Coronary artery (tissue), 2 donors: ENCODE measurements at regions not wholly inside any gene's neighbourhood (a gene's known extent, or its start where the extent isn't known, plus 50 kb on each side); places are given as distances from the start of the nearest gene placed in this dataset.

Source experiments
- DNase-seq: peaks from one replicate; pipeline ENCODE4 v3.0.0-alpha.2; 2017; ENCODE audit warnings: low spot score
- H3K27ac ChIP-seq, 2 donors: fragments of 200-600 bp; sonication (generic); one replicate each; pipeline ENCODE4 v1.5.1; 2016 to 2019
- H3K4me3 ChIP-seq: fragments of 200-600 bp; sonication (generic); 2 replicates; pipeline ENCODE4 v1.5.1; 2016; ENCODE audit warnings: mild to moderate bottlenecking, moderate library complexity
- TF ChIP-seq, protein P1 (sequence below): fragments of 200-600 bp; sonication (generic); IDR thresholded peaks from one replicate; pipeline ENCODE4 v1.5.1; 2019; ENCODE audit warnings: antibody characterized with exemption

- DNase-seq: no peak
- Histone ChIP-seq H3K27ac (no peak overlapping the region), H3K4me3 (no peak overlapping the region)
- TF ChIP-seq, protein P1, sequence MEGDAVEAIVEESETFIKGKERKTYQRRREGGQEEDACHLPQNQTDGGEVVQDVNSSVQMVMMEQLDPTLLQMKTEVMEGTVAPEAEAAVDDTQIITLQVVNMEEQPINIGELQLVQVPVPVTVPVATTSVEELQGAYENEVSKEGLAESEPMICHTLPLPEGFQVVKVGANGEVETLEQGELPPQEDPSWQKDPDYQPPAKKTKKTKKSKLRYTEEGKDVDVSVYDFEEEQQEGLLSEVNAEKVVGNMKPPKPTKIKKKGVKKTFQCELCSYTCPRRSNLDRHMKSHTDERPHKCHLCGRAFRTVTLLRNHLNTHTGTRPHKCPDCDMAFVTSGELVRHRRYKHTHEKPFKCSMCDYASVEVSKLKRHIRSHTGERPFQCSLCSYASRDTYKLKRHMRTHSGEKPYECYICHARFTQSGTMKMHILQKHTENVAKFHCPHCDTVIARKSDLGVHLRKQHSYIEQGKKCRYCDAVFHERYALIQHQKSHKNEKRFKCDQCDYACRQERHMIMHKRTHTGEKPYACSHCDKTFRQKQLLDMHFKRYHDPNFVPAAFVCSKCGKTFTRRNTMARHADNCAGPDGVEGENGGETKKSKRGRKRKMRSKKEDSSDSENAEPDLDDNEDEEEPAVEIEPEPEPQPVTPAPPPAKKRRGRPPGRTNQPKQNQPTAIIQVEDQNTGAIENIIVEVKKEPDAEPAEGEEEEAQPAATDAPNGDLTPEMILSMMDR: no peak
Observed at GRCh38 chr1:244952940-244953339, 88.6 kb upstream of the HNRNPU start.

DNA sequence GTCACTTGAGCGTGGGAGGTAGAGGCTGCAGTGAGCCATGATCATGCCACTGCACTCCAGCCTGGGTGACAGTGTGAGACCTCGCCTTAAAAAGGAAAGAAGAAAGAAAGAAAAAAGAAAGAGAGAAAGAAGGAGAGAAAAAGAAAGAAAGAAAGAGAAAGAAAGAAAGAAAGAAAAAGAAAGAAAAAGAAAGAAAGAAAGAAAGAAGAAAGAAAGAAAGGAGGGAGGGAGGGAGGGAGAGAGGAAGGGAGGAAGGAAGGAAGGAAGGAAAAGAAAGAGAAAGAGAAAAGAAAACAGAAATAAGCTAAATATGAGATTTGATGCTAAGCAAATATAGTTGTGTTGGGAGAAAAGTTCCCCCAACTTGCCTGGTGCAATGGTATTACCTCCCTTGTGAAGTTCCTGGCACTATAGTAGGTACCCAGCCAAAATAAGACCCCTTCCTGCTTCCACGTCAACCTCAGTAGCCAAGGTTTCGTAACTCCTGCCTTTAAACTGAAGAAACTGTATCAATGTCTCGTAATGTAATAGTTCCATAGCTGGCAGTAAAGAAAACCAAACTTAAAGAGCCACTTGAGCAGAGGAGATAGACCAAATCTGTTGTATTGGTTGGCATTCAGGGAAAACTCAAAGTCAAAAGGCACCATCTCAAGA lies 88.1 kb upstream of the HNRNPU start:
- TF ChIP-seq, protein P1: no peak
- H3K4me3 ChIP-seq: no peak overlapping the region
- H3K27ac ChIP-seq: no peak overlapping the region
- no peak for DNase-seq

- Histone ChIP-seq H3K4me3 (no peak overlapping the region), H3K27ac (no peak overlapping the region)
- TF ChIP-seq, protein P1: no peak
- DNase-seq: no peak
Observed at GRCh38 chr1:244948416-244948815, 84.1 kb upstream of the HNRNPU start.

GRCh38 chr1:244945109-244945671 lies 80.8 kb upstream of the HNRNPU start:
- no peak for DNase-seq
- TF ChIP-seq, protein P1: no peak
- Histone ChIP-seq H3K27ac (no peak overlapping the region), H3K4me3 (no peak overlapping the region)

DNA sequence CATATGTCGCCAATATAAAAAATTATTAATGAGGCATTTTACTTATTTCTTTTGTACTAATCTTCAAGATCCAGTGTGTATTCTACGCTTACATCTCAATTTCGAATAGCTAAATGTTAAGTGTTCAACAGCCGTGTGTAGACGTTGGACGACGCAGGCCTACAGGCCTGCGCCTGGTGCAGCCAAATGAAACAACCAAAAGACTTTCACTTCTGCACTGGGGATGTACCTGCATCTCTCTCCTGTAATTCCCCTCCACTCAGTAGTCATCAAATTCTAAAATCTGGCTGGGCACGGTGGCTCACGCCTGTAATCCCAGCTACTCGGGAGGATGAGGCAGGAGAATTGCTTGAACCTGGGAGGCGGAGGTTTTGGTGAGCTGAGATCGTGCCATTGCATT lies 76.8 kb upstream of the HNRNPU start:
- TF ChIP-seq, protein P1: no peak
- DNase-seq: no peak
- Histone ChIP-seq H3K4me3 (no peak overlapping the region), H3K27ac (no peak overlapping the region)

DNA sequence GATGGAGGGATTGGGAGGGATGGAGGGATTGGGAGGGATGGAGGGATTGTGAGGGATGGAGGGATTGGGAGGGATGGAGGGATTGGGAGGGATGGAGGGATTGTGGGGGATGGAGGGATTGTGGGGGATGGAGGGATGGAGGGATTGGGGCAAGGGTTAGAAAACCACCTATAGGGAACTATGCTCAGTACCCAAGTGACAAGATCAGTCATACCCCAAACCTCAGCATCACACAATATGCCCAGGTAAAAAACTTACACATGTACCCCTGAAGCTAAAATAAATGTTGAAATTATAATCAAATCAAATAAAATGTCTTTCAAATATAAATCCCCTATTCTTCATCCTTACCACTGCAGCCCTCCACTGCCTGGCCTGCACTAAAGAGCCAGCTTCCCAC lies 72.8 kb upstream of the HNRNPU start:
- H3K4me3 ChIP-seq: no peak overlapping the region
- DNase-seq: no peak
- TF ChIP-seq, protein P1: no peak
- H3K27ac ChIP-seq: no peak overlapping the region
